Erythroblast (primary cell): ENCODE measurements at regions not wholly inside any gene's neighbourhood (a gene's known extent, or its start where the extent isn't known, plus 50 kb on each side); places are given as distances from the start of the nearest gene placed in this dataset.

Experiments
- DNase-seq, 2 experiments: peaks; one replicate each; lab custom pipeline; 2025; lab: John Stamatoyannopoulos, UW
- GATA1 ChIP-seq: IDR thresholded peaks from 2 replicates; pipeline ENCODE4 v1.6.1; 2011; ENCODE audit warnings: low read depth, mild to moderate bottlenecking, control low read depth, low read length, moderate library complexity
- POLR2A ChIP-seq: IDR thresholded peaks from 2 replicates; pipeline ENCODE4 v1.6.1; 2011; ENCODE audit warnings: mild to moderate bottlenecking, low read length

DNA sequence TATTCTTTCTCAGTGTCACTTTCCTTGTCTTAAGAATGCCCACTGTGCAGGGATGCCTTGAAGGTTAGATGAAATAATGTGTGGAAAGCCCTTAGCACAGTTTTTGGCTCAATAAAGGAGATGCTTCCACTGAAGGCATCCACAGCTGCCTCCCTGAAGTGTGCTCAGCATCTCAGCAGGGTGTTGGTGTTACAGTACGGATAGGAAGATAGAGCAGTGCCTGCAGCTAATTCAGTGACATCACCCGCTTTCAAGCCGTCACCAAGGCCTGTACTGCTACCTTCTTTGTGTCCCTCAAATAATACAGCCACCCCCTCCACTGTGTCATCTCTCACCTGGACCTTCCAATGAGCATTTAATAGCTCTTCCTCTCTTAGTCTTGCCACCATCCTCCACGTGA is 59.0 kb downstream of the NDUFS5 start:
- TF ChIP-seq GATA1 (no peak), POLR2A (no peak)
- no peak for DNase-seq

DNA sequence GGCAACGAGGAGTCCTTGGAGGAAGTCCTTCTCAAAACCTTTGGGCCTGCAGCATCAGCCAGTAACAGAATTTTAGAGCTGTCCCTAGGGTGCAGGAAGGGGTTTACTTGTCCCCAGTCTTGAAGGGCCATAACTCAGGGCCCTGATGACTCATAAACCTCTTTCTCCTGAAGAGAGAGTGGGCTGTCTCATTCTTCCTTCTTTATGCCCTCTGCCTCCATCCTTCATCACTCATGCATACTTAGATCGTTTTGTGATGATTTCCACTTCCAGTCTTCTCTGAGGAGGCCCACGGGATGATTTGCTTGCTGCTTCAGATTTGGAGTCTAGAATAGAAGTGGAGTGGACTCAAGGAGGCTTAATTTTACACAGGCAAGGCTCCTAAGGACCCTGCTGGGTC is 60.2 kb downstream of the NDUFS5 start:
- DNase-seq, result no peak
- TF ChIP-seq POLR2A, result no peak
- TF ChIP-seq GATA1, result no peak

- no peak for TF ChIP-seq GATA1
- DNase-seq, result no peak
Measured at GRCh38 chr1:39086865-39087409, 60.8 kb downstream of the NDUFS5 start.

DNA sequence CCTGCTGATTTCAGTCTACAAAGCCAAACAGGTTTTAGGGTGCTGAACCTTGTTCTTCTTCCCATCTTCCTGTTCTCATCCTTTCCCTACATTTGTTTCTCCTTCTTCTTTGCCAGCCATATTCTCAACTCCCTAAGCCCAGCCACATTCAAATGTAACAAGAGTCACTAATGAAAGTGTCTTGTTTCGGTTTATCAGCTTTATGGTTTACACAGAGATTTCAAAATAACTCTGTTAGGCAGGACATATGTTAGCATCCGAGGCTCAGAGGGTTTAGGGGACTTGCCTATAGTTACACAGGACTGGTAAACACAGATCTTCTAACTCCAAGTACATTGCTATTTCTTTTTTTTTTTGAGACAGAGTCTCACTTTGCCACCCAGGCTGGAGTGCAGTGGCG is 61.3 kb downstream of the NDUFS5 start:
- no peak for DNase-seq

GRCh38 chr1:39088658-39089057 is 62.5 kb downstream of the NDUFS5 start:
- DNase-seq, result no peak
- TF ChIP-seq POLR2A (no peak), GATA1 (no peak)

More for the DNA sequence above, 61.3 kb downstream of the NDUFS5 start:
- TF ChIP-seq GATA1, result no peak
- no peak for TF ChIP-seq POLR2A

DNA sequence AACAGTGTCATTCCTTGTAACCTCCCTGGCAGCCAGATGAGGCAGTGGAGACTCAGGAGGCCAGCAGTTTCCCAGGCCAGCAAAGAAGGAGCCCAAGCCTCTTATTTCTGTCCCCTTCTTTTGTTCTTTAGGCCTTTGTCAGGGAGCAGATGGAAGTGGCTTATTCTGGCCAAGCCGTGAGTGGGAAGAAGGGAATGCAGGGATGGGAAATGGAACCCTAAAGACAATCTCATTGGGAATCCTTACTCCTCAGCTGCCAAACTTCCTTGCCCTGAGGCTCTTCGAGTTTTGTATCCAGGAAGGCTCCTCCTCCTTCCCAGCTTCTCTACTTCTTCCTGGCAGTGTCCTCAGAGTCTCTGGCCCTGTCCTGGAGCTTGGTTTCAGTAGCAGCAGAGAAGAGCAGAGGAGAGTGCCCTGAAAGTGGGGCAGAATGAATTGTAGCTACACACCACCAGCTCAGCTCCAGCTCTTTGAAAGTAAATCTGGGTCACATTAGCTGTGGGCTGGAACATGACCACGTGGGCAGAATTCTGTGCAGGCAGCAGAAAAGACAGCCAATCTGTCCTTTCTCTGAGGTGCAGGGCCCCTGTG is 63.9 kb downstream of the NDUFS5 start:
- no peak for DNase-seq
- TF ChIP-seq GATA1, result no peak

DNA sequence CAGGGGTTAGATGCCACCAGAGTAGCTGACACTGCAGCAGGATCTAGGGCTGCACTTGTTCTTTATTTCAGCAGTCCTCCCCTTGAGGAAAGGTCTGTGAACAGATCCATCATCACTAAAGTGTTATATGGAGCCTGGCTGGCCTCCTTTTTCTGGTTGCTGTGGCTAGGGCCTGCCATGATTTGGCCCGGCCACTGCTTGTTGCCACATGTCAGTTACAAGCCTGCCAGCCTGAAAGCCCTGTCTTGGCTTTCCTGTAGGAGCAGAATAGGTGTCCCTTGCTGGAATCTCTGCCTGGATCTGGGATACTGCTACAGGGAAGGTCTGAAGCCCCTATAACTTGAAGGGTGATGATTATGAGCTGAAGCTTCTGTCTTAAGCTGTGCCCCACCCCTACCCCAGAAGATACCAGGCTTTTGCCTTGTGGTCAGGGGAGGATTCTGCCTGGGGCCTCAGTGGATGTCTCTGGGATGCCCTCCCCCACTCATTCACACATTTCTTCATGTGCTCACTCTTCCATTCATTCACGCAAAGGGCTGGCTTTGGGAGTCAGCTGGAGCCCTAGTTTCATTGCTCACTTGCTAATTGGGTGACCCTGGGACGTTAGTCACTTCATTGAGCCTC is 64.7 kb downstream of the NDUFS5 start:
- DNase-seq, result no peak

DNA sequence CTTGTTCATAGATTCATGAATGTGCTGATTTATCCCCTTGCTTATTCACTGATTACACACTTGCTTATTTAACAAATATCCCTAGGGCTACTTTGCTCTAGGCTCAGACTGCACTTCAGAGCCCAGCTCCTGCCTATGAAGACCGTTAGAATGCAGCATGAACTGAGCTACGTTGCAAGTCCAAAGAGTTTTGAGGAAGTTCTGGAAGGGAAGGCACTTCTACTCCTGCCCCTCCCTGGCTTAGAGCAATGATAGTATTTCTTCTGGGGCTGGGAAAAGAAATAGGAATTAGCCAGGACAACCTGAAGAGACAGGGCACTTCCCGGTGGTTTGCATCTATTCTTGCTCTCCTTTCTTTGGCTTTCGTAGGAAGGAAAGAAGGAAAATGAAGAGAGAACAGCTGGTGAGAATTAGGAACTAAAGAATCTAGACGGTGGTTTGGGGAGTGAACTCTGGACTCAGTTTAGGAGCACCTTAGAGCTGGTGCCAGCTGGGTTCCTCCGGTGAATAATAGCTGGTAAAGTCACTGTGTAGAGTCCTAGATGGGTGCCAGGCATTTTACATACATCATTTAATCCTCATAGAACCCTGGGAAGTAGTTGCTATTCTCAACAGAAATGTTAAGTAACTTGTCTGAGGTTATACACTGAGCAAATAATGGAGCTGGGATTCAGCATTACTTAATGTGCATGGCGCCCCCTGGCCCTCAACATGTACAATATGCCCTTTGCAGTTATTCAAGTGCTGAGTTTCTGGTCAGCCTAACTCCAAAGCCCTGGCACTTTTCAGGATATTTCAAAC is 65.9 kb downstream of the NDUFS5 start:
- DNase-seq, result peak; percentile 76 to 81
- TF ChIP-seq POLR2A (no peak), GATA1 (no peak)

More for the DNA sequence above, 64.7 kb downstream of the NDUFS5 start:
- no peak for TF ChIP-seq POLR2A
- no peak for TF ChIP-seq GATA1

GRCh38 chr1:39094685-39095084 is 68.5 kb downstream of the NDUFS5 start:
- TF ChIP-seq GATA1, result no peak
- TF ChIP-seq POLR2A, result no peak
- DNase-seq, result no peak

DNA sequence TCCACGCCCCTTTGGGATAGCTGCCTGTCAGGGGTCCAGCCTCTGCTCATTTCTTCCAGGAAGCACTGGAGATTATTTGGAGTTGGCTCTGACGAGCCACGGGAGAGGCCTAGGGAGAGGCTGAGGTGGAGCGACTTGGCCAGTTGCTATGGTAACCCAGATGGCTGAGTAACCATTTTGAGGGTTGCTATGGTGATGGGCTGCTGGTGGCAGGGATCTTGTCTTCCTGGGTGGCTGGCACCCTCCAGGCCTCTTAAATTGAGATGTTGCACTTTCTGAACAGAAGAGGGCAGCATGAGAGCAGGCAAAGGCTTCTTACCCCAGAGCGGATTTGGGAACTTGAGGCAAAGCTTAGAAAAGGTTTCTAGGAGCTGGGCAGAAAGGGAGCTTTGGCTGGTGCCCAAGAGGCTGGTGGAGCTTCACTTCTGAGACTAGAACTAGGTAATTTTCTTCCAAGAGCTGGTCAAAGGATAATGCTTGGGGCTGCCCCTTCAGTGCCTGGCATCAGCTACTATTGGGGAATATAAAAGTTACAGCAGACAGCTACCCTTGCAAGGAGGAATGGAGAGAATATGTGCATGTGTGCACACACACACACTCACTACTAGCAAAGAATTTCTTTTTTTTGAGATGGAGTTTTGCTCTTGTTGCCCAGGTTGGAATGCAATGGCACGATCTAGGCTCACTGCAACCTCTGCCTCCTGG is 72.5 kb downstream of the NDUFS5 start:
- TF ChIP-seq GATA1 (no peak), POLR2A (no peak)
- peak; percentile 78 to 82 for DNase-seq

- TF ChIP-seq GATA1 (no peak), POLR2A (no peak)
- peak; percentile 59 to 61 for DNase-seq
Measured at GRCh38 chr1:39102537-39103327, 76.6 kb downstream of the NDUFS5 start.

DNA sequence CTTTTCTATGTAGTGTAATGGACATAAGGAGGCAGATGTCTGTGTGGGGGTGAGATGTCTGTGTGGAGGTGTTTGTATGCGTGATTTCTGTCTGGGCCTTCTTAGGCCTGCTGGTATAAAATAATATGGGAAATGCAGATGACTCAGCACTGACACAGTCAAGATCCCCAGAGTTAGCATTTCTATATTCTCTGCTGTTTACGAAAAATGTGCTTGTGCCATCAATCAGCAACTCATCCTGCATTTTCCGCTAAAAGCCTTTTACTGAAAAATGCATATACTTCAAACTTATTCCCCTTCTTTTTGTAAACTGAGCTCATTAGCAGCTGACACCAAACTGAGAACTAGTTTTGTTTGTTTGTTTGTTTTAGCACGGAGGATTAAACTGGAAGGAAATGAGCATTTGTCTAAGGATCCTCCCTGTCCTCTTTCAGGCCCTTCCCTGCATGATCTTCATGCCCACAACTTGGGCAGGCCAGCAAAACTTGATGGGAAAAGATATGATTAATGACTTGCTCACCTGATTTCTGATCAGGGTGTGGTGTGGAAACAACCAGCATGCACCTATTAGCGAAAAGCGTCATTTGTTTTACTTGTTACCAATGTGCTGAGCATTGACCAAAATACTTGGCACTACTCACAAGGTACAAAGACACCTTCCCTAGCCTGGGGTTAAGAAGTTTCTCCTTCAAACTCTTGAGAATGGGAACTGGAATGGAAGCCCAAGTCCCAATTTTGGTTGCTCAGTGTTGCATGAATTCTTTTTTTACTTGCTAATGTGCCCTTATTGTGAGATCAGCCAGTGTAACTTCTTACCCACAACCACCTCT is 77.4 kb downstream of the NDUFS5 start:
- TF ChIP-seq GATA1 (no peak), POLR2A (no peak)
- DNase-seq, result no peak
